Choroid plexus epithelial cell (primary cell): ENCODE measurements at regions not wholly inside any gene's neighbourhood (a gene's known extent, or its start where the extent isn't known, plus 50 kb on each side); places are given as distances from the start of the nearest gene placed in this dataset.

Experiments
- DNase-seq: peaks from one replicate; pipeline ENCODE4 v3.0.0-alpha.2; 2010; ENCODE audit warnings: low read depth
- H3K4me3 ChIP-seq: 2 replicates; pipeline ENCODE4 v1.5.1; 2011; ENCODE audit warnings: low read depth, mild to moderate bottlenecking, control low read depth, low read length, moderate library complexity
- CTCF ChIP-seq: conservative IDR thresholded peaks from 2 replicates; pipeline ENCODE4 v1.5.1; 2011; ENCODE audit warnings: low read depth, mild to moderate bottlenecking, control low read depth, inconsistent platforms, low read length, moderate library complexity

DNA sequence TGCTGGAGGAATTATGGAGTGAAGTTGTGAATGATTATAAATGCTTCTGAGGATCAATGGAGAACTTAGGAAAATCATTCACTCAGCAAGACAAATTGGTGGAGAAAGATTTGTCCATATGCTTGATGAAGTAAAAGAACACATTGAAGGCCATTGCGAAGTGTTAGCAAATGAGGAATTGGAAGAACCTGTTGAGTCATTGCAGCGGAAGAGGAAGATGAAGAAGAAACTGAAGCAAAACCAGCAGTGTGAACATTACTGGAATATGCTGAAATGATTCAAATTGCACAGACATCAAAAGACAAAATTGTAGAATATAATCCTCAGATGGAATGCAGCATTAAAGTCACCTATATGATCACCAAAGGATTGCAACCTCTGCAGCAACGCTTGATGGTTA is 168.1 kb downstream of the ADAMTS15 start:
- no peak for DNase-seq
- no peak for TF ChIP-seq CTCF
- H3K4me3 ChIP-seq, result no peak overlapping the region

GRCh38 chr11:130617001-130617400 is 168.6 kb downstream of the ADAMTS15 start:
- no peak overlapping the region for H3K4me3 ChIP-seq
- no peak for TF ChIP-seq CTCF

GRCh38 chr11:130620548-130620947 is 172.1 kb downstream of the ADAMTS15 start:
- TF ChIP-seq CTCF, result no peak
- DNase-seq, result no peak
- H3K4me3 ChIP-seq, result no peak overlapping the region

More at GRCh38 chr11:130617001-130617400, 168.6 kb downstream of the ADAMTS15 start:
- DNase-seq, result no peak

DNA sequence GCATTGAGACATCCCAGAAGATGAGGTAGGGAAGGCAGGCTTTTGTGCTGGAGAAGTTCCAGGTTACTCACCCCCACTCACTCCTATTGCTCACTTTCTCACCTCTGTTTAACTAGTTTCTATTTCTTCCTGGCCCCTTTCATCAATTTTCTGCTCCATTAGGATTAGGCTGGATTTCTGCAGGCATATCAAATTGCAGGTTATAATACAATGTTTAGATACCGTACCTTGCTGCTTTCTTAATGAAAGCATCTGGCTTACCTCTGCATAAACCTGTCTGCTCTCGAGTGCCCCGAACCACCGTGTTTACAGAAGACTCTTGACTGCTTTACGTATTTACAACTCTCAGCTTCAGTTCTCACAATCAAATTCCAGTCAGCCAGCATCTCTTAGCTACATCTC is 173.7 kb downstream of the ADAMTS15 start:
- H3K4me3 ChIP-seq, result no peak overlapping the region
- TF ChIP-seq CTCF, result no peak
- no peak for DNase-seq

DNA sequence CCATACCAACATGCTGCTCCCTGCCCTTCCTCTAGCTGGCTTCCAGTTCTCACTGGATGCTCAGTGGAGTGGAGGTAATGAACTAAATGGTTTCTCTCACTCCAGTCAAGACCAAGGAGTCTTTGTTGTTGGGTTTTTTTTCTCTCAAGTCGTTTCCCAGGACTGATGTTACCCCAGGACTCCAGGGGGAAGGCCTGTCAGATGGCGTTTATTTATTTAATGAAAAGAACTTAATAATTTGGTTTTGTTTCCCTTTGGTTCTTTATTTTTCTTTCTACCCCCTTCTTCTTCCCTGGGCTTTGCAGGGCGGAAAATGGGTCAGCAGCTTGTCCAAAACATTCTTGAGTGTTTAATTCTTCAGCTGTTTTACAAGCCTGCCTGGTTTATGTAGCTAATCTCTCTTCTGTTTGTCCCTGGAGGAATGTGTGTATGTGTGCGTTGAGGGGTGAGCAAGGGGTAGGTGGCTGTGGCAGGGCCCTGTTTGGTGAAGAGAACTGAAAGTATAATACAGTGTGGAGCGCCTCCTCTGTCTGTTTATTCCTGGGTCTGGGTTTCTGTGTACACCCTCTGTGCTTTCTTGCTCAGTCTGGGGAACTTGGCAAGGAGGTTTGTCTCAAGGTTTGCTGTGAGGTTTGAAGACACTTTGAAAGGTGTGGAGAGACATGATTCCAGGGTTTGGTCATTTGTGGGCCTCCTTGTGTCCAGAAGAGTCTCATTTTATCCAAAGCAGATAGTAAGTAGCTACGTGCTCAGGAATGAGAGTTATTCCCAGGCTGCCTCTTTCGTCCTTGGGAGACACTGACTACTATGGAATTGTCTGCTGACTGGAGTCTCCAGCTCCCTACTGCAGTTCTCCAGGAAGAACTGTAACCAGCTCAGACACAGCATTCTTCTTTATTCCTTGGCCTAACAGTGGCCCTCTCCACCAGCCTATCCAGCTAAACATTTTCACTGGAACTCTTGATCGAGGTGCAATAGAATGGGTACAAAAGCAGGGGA is 175.5 kb downstream of the ADAMTS15 start:
- peak; percentile 78 for DNase-seq
- no peak overlapping the region for H3K4me3 ChIP-seq
- peak; percentile 52 for TF ChIP-seq CTCF

DNA sequence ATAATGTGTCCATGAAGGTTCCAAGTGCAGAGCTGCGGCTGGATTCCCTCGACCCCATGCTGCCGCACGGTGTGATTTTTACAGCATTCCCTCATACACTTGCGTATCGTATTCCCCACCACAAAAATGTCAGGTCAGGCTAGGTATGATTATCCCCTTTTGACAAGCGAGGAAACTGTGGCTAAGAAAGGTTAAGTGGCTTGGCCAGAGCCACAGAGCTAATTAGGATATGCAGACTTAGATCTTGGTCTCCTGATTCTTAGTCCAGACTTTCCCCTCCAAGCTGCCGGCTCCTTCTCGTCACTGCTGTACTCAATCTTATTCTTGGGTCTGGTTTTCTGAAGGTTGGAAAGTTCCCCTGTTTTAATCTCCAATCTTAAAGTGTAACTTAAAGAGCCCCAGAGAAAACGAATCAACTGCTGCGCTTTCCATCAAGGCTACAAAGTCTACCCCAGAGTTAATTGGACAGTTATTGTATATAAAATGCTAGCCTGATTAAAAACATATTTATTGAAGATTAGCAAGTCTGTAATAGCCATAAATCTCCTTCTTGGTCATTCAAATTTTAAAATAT is 176.6 kb downstream of the ADAMTS15 start:
- TF ChIP-seq CTCF, result no peak
- no peak overlapping the region for H3K4me3 ChIP-seq
- DNase-seq, result no peak
